ENCODE measurements at regions not wholly inside any gene's neighbourhood (a gene's known extent, or its start where the extent isn't known, plus 50 kb on each side); places are given as distances from the start of the nearest gene placed in this dataset.

- Histone ChIP-seq H3K4me2 (ENCODE audit: insufficient read depth, insufficient read length, low read length) (no peak overlapping the region), H3K56ac (ENCODE audit: insufficient read length, low read depth, low read length) (no peak overlapping the region), H3K79me2 (ENCODE audit: insufficient read depth, low read length) (no peaks in the 10 kb centered on the region), H4K5ac (ENCODE audit: insufficient read length, low read depth, low read length) (no peak overlapping the region), H3K4ac (ENCODE audit: low read depth, low read length) (no peak overlapping the region), H2BK120ac (ENCODE audit: low read depth, low read length, poor library complexity, severe bottlenecking) (no peak overlapping the region), H3K23ac (ENCODE audit: insufficient read length, low read depth, low read length) (no peak overlapping the region), H3K9me3 (ENCODE audit: control insufficient read depth, low read depth, low read length) (no peaks in the 10 kb centered on the region), H3K4me1 (ENCODE audit: insufficient read depth, low read length) (no peaks in the 10 kb centered on the region), H2BK5ac (ENCODE audit: insufficient read length, low read length) (no peak overlapping the region), H2AK5ac (ENCODE audit: insufficient read length, low read length) (no peak overlapping the region), H3K23me2 (ENCODE audit: insufficient read length, low read depth, low read length, poor library complexity, severe bottlenecking) (no peaks in the 10 kb centered on the region), H2BK15ac (ENCODE audit: low read depth, low read length) (no peak overlapping the region), H4K8ac (replicated peaks; ENCODE audit: insufficient read length, low read depth, low read length) (no peak overlapping the region), H3K18ac (ENCODE audit: insufficient read length, low read depth, low read length) (no peak overlapping the region), H3K27me3 (ENCODE audit: insufficient read depth, low read length) (no peaks in the 10 kb centered on the region), H2BK12ac (ENCODE audit: insufficient read length, low read depth, low read length) (no peak overlapping the region), H4K91ac (ENCODE audit: insufficient read length, low read depth, low read length) (no peak overlapping the region), H2BK20ac (ENCODE audit: low read depth, low read length, poor library complexity, severe bottlenecking) (no peak overlapping the region), H3K79me1 (ENCODE audit: insufficient read depth, low read depth, low read length, poor library complexity, severe bottlenecking) (no peaks in the 10 kb centered on the region), H3K27ac (ENCODE audit: insufficient read length, low read depth, low read length) (no peak overlapping the region), H3K9ac (ENCODE audit: extremely low read depth, insufficient read length, low read length) (no peak overlapping the region), H4K20me1 (ENCODE audit: control insufficient read depth, insufficient read depth, insufficient read length) (no peaks in the 10 kb centered on the region), H3T11ph (ENCODE audit: low read length) (no peak overlapping the region), H3K14ac (ENCODE audit: insufficient read depth, low read length) (no peak overlapping the region), H2AFZ (ENCODE audit: low read length) (no peak overlapping the region)
- Mint-ChIP-seq H3K4me1 (no peaks in the 10 kb centered on the region), H3K36me3 (ENCODE audit: insufficient read depth in 1 of 3, low read depth in 3 of 3) (no peaks in the 10 kb centered on the region), H3K27ac (no peak overlapping the region), H3K9me3 (no peaks in the 10 kb centered on the region), H3K4me3 (no peak overlapping the region), H3K27me3 (ENCODE audit: low read depth) (no peaks in the 10 kb centered on the region; the same call in 1 of the 2 replicates)
- no peak for TF ChIP-seq CTCF (conservative IDR thresholded peaks at IDR 0.05)
- no CpG with 5 or more reads among the region's 5 CpGs for WGBS (ENCODE audit: extremely low coverage, insufficient read length, low lambda C conversion rate)
- DNase-seq = no peak
Measured at GRCh38 chr2:13542642-13543041, 825.9 kb downstream of the TRIB2 start.
